Endothelial cell of umbilical vein (primary cell): ENCODE measurements at regions not wholly inside any gene's neighbourhood (a gene's known extent, or its start where the extent isn't known, plus 50 kb on each side); places are given as distances from the start of the nearest gene placed in this dataset.

Experiments used
- BruUV-seq: library from RNA; stranded (reverse); fragments of 400-500 nt; replicated peaks from 2 replicates; lab custom pipeline; 2021; lab: Mats Ljungman, UMichigan
- CTCF ChIA-PET: fragments of 300-600, 350-600 bp; sonication (Branson Sonifier 250); formaldehyde crosslinking; loops from one replicate; lab custom pipeline; 2021; ENCODE audit warnings: antibody characterized with exemption, inconsistent platforms; lab: Charles Lee
- POLR2A ChIA-PET: fragments of 300-600, 350-600 bp; sonication (Branson Sonifier 250); formaldehyde crosslinking; loops from one replicate; lab custom pipeline; 2021; ENCODE audit warnings: antibody characterized with exemption, inconsistent platforms; lab: Charles Lee
- DNase-seq: peaks from one replicate; pipeline ENCODE4 v3.0.0-alpha.2; 2011; ENCODE audit warnings: low read depth, low spot score
- FAIRE-seq: peaks from 2 replicates; lab custom pipeline; 2011; peaks lifted over from hg19 to GRCh38; lab: Jason Lieb, UNC
- H2AFZ ChIP-seq: 2 replicates; pipeline ENCODE4 v1.6.0; 2012; ENCODE audit warnings: low read depth, low read length, control low read depth, inconsistent platforms
- H3K27ac ChIP-seq: 2 replicates; pipeline ENCODE4 v1.5.1; 2011; ENCODE audit warnings: low read depth, mild to moderate bottlenecking, control low read depth, low read length, moderate library complexity; ENCODE audit not compliant: insufficient read depth
- H3K27me3 ChIP-seq, 2 experiments: 2 replicates each; pipeline versions ENCODE4 v1.6.0 to v1.6.1; 2011; ENCODE audit warnings: low read length in 2 of 2, mixed read lengths in 1 of 2; ENCODE audit not compliant: control insufficient read depth in 2 of 2, insufficient read depth in 2 of 2
- H3K36me3 ChIP-seq, 2 experiments: 2 replicates in 1 of 2; 3 replicates in 1 of 2; pipeline ENCODE4 v1.5.1; 2011; ENCODE audit warnings: low read length in 2 of 2, mild to moderate bottlenecking in 1 of 2, moderate library complexity in 1 of 2; ENCODE audit not compliant: control insufficient read depth in 2 of 2, insufficient read depth in 2 of 2; ENCODE audit errors: extremely low read depth in 1 of 2
- H3K4me1 ChIP-seq: 3 replicates; pipeline ENCODE4 v1.5.1; 2011; ENCODE audit warnings: mild to moderate bottlenecking, low read length; ENCODE audit not compliant: control insufficient read depth, insufficient read depth; ENCODE audit errors: extremely low read depth
- H3K4me2 ChIP-seq: 2 replicates; pipeline ENCODE4 v1.6.1; 2011; ENCODE audit warnings: low read length, control low read depth, mixed read lengths; ENCODE audit not compliant: insufficient read depth
- H3K4me3 ChIP-seq, 3 experiments: fragments of 200-600 bp in 1 of 3; sonication (generic), shearing (Covaris generic) in 1 of 3; replicated peaks in 1 of 3; 2 replicates each; pipeline ENCODE4 v1.5.1; 2011 to 2016; ENCODE audit warnings: control low read depth in 3 of 3, low read length in 3 of 3, mild to moderate bottlenecking in 2 of 3, inconsistent platforms in 1 of 3, low read depth in 1 of 3, moderate library complexity in 1 of 3; ENCODE audit not compliant: insufficient read depth in 1 of 3
- H3K79me2 ChIP-seq: 2 replicates; pipeline ENCODE4 v1.6.0; 2012; ENCODE audit warnings: low read length, inconsistent platforms; ENCODE audit not compliant: control insufficient read depth, insufficient read depth
- H3K9ac ChIP-seq: replicated peaks from 2 replicates; pipeline ENCODE3; 2011; ENCODE audit warnings: low read length, control low read depth; ENCODE audit not compliant: insufficient read depth; ENCODE audit errors: extremely low read depth
- H3K9me1 ChIP-seq: replicated peaks from 3 replicates; pipeline ENCODE4 v1.6.0; 2011; ENCODE audit warnings: mild to moderate bottlenecking, low read length; ENCODE audit not compliant: control insufficient read depth, insufficient read depth; ENCODE audit errors: extremely low read depth
- H3K9me3 ChIP-seq: replicated peaks from 2 replicates; pipeline ENCODE4 v1.5.1; 2012; ENCODE audit warnings: low read length, inconsistent platforms; ENCODE audit not compliant: control insufficient read depth, insufficient read depth
- H4K20me1 ChIP-seq: replicated peaks from 2 replicates; pipeline ENCODE3; 2011; ENCODE audit warnings: mild to moderate bottlenecking, low read length; ENCODE audit not compliant: control insufficient read depth, insufficient read depth; ENCODE audit errors: extremely low read depth
- CTCF ChIP-seq, 2 donors: IDR thresholded peaks; 1 replicate in 1 of 2; 2 replicates in 1 of 2; pipeline ENCODE4 v1.5.1; 2011; ENCODE audit warnings: low read length in 2 of 2, mild to moderate bottlenecking in 2 of 2, moderate library complexity in 2 of 2, control low read depth in 1 of 2, inconsistent platforms in 1 of 2, low read depth in 1 of 2; ENCODE audit not compliant: insufficient read depth in 1 of 2; ENCODE audit errors: extremely low read depth in 1 of 2
- EZH2 ChIP-seq: IDR thresholded peaks from 2 replicates; pipeline ENCODE4 v1.6.1; 2012; ENCODE audit warnings: borderline replicate concordance, low read depth, mild to moderate bottlenecking, moderate library complexity, low read length, inconsistent platforms; ENCODE audit not compliant: severe bottlenecking
- FOS ChIP-seq: IDR thresholded peaks from 2 replicates; pipeline ENCODE4 v1.6.1; 2011; ENCODE audit warnings: mild to moderate bottlenecking, low read length, moderate library complexity, borderline replicate concordance; ENCODE audit not compliant: insufficient read depth
- GATA2 ChIP-seq: IDR thresholded peaks from 2 replicates; pipeline ENCODE4 v1.7.0; 2011; ENCODE audit warnings: low read depth, mild to moderate bottlenecking, moderate library complexity, mixed read lengths, low read length; ENCODE audit not compliant: insufficient read length, insufficient read depth
- JUN ChIP-seq: IDR thresholded peaks from 2 replicates; pipeline ENCODE4 v1.6.1; 2011; ENCODE audit warnings: borderline replicate concordance, low read depth; ENCODE audit not compliant: insufficient read length, insufficient read depth
- MAX ChIP-seq: IDR thresholded peaks from 2 replicates; pipeline ENCODE4 v1.6.1; 2011; ENCODE audit not compliant: insufficient read depth, insufficient read length
- MYC ChIP-seq: IDR thresholded peaks from one replicate; pipeline ENCODE4 v1.6.1; 2011; ENCODE audit warnings: mild to moderate bottlenecking, low read depth, low read length
- POLR2A ChIP-seq: IDR thresholded peaks from 2 replicates; pipeline ENCODE4 v1.6.1; 2012; ENCODE audit warnings: low read depth, mild to moderate bottlenecking, control low read depth, low read length
- POLR2AphosphoS5 ChIP-seq: IDR thresholded peaks from 2 replicates; pipeline ENCODE4 v1.6.1; 2012; ENCODE audit warnings: low read depth, mild to moderate bottlenecking, control low read depth, low read length, moderate library complexity; ENCODE audit not compliant: insufficient read depth
- dilution Hi-C: fragments of 300-500 bp; cut with MboI; formaldehyde crosslinking; loops from one replicate; pipeline ENCODE4 v1.15.0; 2019; ENCODE audit warnings: low sequenced_read_pairs; ENCODE audit not compliant: extremely low pct_ligation_motif_present
- intact Hi-C: fragments of 100-400 bp; cut with micrococcal nuclease; formaldehyde crosslinking; loops from one replicate; pipeline ENCODE4 v1.10.0; 2022

GRCh38 chrX:152025656-152026440 is 51.4 kb upstream of the GABRE start:
- no peak overlapping the region for H3K4me3 ChIP-seq
- intact Hi-C loops (no loop called here), dilution Hi-C loops (no loop called here)
- H3K9me3 ChIP-seq, result no peaks in the 10 kb centered on the region
- H3K27ac ChIP-seq, result no peak overlapping the region
- H3K79me2 ChIP-seq, result no peaks in the 10 kb centered on the region
- FAIRE-seq (no peak), DNase-seq (no peak)
- H3K4me2 ChIP-seq, result no peak overlapping the region
- no peak overlapping the region for H3K9ac ChIP-seq
- H3K4me1 ChIP-seq, result no peaks in the 10 kb centered on the region
- POLR2A ChIA-PET, result no interaction called here
- CTCF ChIA-PET, result no interaction called here
- H3K36me3 ChIP-seq, result no peaks in the 10 kb centered on the region
- no TSS peak for BruUV-seq
- no peaks in the 10 kb centered on the region for H3K9me1 ChIP-seq
- H2AFZ ChIP-seq, result no peak overlapping the region
- no peak for TF ChIP-seq GATA2
- no peak for TF ChIP-seq MYC
- TF ChIP-seq JUN, result no peak
- no peak for TF ChIP-seq EZH2
- TF ChIP-seq FOS, result no peak
- no peak for TF ChIP-seq POLR2A
- TF ChIP-seq CTCF (IDR thresholded peaks at IDR 0.05; ENCODE audit: extremely low read depth in 1 of 2, insufficient read depth in 1 of 2, low read depth in 1 of 2, low read length in 2 of 2), result no peak
- no peak for TF ChIP-seq POLR2AphosphoS5
- no peak for TF ChIP-seq MAX
- H4K20me1 ChIP-seq, result no peaks in the 10 kb centered on the region
- H3K27me3 ChIP-seq, result no peaks in the 10 kb centered on the region
